ENCODE measurements at regions not wholly inside any gene's neighbourhood (a gene's known extent, or its start where the extent isn't known, plus 50 kb on each side); places are given as distances from the start of the nearest gene placed in this dataset.

- ATAC-seq (peak; percentile 54), DNase-seq (no peak)
- Histone ChIP-seq H3K9me3 (no peaks in the 10 kb centered on the region), H3K27me3 (no peaks in the 10 kb centered on the region), H3K4me1 (peaks cover 3% of the 10 kb centered on the region), H3K27ac (no peak overlapping the region), H3K36me3 (no peaks in the 10 kb centered on the region), H3K4me3 (no peak overlapping the region)
- intact Hi-C loops (cut with DNase I): no loop called here
- no peak for TF ChIP-seq CTCF (IDR thresholded peaks at IDR 0.05)
These were observed 57.5 kb upstream of the SLC14A2 start for GRCh38 chr18:45557779-45558178.

GRCh38 chr18:45559258-45559657 lies 56.0 kb upstream of the SLC14A2 start:
- H3K27ac ChIP-seq: no peak overlapping the region
- H3K9me3 ChIP-seq: no peaks in the 10 kb centered on the region
- TF ChIP-seq CTCF (IDR thresholded peaks at IDR 0.05): no peak
- no peak overlapping the region for H3K4me3 ChIP-seq
- DNase-seq: no peak
- no peak for ATAC-seq
- intact Hi-C loops (cut with DNase I): no loop called here
- H3K27me3 ChIP-seq: no peaks in the 10 kb centered on the region
- peaks cover 3% of the 10 kb centered on the region for H3K4me1 ChIP-seq
- no peaks in the 10 kb centered on the region for H3K36me3 ChIP-seq

GRCh38 chr18:45560870-45561269 lies 54.4 kb upstream of the SLC14A2 start:
- intact Hi-C loops (cut with DNase I): no loop called here
- H3K36me3 ChIP-seq: no peaks in the 10 kb centered on the region
- no peak for TF ChIP-seq CTCF (IDR thresholded peaks at IDR 0.05)
- ATAC-seq: no peak
- no peaks in the 10 kb centered on the region for H3K9me3 ChIP-seq
- H3K4me3 ChIP-seq: no peak overlapping the region
- H3K27me3 ChIP-seq: no peaks in the 10 kb centered on the region
- H3K4me1 ChIP-seq: no peaks in the 10 kb centered on the region
- no peak overlapping the region for H3K27ac ChIP-seq
- DNase-seq: no peak

- intact Hi-C loops (cut with DNase I): no loop called here
- no peak for ATAC-seq
- no peaks in the 10 kb centered on the region for H3K27me3 ChIP-seq
- H3K4me3 ChIP-seq: no peak overlapping the region
- no peak for TF ChIP-seq CTCF (IDR thresholded peaks at IDR 0.05)
- H3K4me1 ChIP-seq: no peaks in the 10 kb centered on the region
- no peaks in the 10 kb centered on the region for H3K36me3 ChIP-seq
- no peaks in the 10 kb centered on the region for H3K9me3 ChIP-seq
- H3K27ac ChIP-seq: peak overlapping the region; percentile 65
- DNase-seq: no peak
These were observed 52.5 kb upstream of the SLC14A2 start for GRCh38 chr18:45562567-45563479.

- no peaks in the 10 kb centered on the region for H3K27me3 ChIP-seq
- ATAC-seq (no peak), DNase-seq (no peak)
- no peaks in the 10 kb centered on the region for H3K36me3 ChIP-seq
- no peak for TF ChIP-seq CTCF (IDR thresholded peaks at IDR 0.05)
- no peak overlapping the region for H3K4me3 ChIP-seq
- no peaks in the 10 kb centered on the region for H3K9me3 ChIP-seq
- peak overlapping the region; percentile 30 for H3K27ac ChIP-seq
- intact Hi-C loops (cut with DNase I): no loop called here
- no peaks in the 10 kb centered on the region for H3K4me1 ChIP-seq
These were observed 49.9 kb upstream of the SLC14A2 start for GRCh38 chr18:45565280-45565970.

Data from upper lobe of right lung (tissue), 1 donor.